ENCODE measurements at regions not wholly inside any gene's neighbourhood (a gene's known extent, or its start where the extent isn't known, plus 50 kb on each side); places are given as distances from the start of the nearest gene placed in this dataset.

DNA sequence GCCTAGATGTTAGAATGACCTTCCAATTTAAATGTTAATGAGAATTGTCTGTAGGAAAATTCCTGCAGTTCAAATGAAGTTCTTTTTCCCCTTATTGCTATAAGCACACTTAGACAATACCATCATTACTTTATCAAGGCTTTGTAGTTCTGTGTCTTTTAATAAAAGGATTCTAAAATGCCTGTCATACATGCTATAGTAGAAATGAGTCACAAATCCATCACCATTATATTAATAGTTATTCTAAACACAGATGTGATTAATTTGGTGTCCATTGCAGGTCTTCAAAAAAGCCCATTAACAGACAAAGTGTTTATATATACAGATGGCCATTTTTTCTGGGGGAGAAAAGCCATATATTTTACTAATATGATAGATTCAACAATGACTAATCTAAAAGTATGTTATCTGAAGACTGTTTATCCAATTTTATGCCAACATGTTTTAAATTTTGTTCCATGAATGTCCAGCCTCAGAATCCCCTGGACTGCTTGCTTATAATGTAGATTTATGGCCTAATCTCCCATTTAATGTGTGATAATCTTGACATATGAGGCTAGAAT, 1678.3 kb upstream of the PCDH20 start:
- TF ChIP-seq, protein P1, sequence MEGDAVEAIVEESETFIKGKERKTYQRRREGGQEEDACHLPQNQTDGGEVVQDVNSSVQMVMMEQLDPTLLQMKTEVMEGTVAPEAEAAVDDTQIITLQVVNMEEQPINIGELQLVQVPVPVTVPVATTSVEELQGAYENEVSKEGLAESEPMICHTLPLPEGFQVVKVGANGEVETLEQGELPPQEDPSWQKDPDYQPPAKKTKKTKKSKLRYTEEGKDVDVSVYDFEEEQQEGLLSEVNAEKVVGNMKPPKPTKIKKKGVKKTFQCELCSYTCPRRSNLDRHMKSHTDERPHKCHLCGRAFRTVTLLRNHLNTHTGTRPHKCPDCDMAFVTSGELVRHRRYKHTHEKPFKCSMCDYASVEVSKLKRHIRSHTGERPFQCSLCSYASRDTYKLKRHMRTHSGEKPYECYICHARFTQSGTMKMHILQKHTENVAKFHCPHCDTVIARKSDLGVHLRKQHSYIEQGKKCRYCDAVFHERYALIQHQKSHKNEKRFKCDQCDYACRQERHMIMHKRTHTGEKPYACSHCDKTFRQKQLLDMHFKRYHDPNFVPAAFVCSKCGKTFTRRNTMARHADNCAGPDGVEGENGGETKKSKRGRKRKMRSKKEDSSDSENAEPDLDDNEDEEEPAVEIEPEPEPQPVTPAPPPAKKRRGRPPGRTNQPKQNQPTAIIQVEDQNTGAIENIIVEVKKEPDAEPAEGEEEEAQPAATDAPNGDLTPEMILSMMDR (IDR thresholded peaks at IDR 0.05): no peak
- TF ChIP-seq POLR2A (IDR thresholded peaks at IDR 0.05) (no peak), POLR2AphosphoS5 (IDR thresholded peaks at IDR 0.05) (no peak), EP300 (IDR thresholded peaks at IDR 0.05) (no peak)

Measured in suprapubic skin (tissue), 4 donors.